IPS DF 19.7 (cell line): ENCODE measurements at regions not wholly inside any gene's neighbourhood (a gene's known extent, or its start where the extent isn't known, plus 50 kb on each side); places are given as distances from the start of the nearest gene placed in this dataset.
"Not testable (repeated sequence)": the region's sequence is repeated elsewhere in the genome, so short reads cannot be mapped to it uniquely, and the experiment has no call there.

Experiments used
- DNase-seq: peaks from one replicate; pipeline ENCODE4 v3.0.0-alpha.2; 2013; ENCODE audit warnings: low read depth, low spot score

GRCh38 chr4:17065821-17066220, 167.4 kb upstream of the LDB2 start:
- no peak for DNase-seq

DNA sequence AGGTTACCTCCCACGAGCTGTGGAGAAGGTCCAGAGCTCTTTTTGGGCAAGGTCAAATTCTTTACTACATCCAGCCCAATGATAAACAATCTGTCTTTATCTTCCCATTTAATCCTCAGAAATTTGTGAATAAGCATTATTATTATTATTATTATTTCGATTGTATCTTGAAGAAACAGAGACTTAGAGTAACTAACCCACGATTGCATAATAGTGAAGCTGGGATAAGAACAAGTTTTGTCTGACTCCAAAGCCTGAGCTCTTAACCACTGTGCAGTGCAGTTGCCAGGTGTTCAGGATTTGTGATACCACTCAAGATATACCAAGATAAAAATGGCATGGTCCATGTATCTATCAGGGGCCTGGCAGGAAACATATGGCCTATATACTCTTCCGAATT, 166.5 kb upstream of the LDB2 start:
- DNase-seq: no peak

- no peak for DNase-seq
Measured at GRCh38 chr4:17063888-17064287, 165.4 kb upstream of the LDB2 start.

DNA sequence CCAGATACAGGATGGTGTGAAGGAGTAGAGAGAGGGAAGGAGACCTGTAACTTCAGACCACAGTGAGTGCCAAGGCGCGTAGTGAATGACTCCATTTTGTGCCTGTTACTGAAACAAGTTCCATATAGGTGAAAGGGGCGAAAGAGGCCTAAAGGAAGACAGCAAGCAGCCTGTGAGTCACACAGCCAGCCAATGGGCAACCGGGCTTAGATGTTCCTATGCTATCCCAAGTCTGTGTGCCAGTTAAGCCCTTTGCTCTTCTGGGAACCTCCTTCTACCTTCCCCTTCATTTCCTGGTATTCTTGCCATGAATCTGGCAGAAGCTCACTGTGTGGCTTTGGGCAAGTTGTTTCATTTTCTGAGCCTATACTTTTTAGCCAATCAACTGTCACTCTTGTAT, 161.8 kb upstream of the LDB2 start:
- no peak for DNase-seq

DNA sequence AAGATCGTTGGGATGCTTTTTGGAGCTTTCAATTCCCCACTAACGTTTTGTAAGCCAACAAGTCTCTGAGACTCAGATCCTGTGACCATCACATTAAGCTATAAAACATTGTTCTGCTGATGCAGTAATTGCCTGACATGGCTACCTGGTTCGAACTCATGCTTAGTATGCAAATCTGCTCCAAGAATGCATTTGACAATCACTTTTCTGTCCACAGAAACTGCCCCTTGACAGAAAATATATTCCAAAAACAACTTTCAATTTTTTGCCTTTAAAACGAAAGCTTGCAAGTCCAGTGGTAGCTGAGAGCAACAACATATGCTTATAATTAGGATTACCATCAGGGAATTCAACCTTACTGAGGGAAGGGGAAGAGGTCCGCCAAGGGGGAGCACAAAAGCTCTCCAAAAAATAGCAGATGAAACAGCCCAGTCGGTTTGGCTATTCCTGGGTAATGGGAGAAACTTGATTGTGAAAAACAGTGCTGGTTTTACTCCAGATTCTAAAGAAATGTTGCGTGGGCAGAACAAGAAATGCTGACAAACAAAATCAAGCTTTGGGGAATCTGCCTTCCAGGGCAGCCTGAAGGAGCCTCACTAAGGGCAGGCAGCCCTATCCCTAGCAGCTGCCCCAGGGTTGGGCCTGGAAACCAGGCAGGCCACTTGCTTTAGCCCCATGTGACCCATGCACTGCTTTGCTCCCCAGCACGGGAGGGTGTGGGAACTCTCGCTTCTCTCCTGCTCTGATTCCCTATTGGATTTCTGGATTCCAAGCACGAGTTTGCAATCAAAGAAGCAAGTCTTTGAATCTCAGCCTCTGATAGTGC, 160.7 kb upstream of the LDB2 start:
- no peak for DNase-seq

DNA sequence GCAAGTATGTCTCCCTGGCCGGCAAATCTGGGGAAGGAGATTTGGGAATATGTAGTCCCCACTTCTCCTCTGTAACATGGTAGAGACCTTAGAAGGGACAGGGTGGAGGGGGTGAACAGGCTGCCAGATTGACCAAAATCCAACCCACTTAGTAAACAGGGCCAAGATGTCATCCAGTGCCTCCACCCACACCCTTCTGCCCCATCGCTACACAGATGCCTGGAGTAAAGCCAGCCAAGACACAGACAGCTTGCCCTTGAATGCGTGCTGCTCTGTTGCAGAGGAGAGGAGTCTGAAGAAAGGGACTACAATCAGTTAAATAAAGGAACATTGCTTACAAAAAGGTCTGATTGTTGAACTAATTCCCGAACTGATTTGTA, 160.1 kb upstream of the LDB2 start:
- DNase-seq: no peak

DNA sequence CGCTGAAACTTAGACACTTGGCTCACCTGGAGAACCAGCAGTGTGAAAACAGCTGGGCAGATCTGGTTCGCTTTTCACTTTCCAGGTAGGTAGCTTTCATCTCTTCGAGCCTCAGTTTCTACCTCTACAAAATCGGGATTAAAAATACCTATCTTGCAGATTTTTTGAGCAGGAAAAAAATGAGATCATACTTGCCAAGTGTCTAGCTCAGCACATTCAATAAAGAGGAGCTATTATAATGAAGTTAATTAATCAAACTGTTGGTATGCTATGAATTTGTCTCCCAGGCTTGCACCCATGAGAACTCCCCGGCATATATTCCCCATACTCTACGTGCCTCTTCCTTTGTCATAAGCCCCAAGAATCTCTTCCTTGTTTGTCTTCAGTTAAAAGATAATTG, 158.6 kb upstream of the LDB2 start:
- DNase-seq: no peak

- no peak for DNase-seq
Measured at GRCh38 chr4:17055788-17056187, 157.3 kb upstream of the LDB2 start.

- no peak for DNase-seq
Measured at GRCh38 chr4:17045866-17046265, 147.4 kb upstream of the LDB2 start.

DNA sequence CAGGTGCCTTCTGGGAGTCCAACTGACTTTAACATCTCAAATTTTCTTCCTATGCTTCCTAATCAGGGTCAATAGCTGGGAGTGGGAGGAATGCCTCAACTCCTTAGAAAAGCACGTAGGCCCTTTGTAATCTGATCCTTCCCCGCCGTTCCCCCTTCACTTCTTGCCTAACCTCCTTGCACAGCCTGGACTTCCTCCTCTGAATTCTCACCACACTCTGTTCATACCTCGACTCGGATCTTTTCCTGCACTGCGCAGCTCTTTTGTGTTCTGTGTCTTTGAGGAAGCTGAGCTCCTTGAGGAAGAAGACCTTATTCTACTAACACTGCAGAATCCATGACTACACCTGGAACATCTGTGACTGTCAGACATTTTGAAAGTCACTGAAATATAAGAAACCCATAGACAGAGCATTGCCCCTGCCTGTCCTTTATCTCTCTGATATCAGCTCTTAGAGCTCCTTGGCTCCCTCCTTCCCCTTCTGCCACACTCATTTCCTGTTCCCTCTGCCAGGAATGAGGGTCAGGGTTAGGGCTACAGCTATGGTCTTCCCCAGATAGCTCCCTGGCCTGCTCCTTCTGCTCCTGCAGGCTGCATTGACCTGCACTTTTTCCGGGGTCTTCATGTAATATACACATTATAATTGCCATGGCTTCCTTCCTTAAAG, 140.2 kb upstream of the LDB2 start:
- no peak for DNase-seq

- DNase-seq: no peak
Measured at GRCh38 chr4:17033768-17034181, 135.3 kb upstream of the LDB2 start.

DNA sequence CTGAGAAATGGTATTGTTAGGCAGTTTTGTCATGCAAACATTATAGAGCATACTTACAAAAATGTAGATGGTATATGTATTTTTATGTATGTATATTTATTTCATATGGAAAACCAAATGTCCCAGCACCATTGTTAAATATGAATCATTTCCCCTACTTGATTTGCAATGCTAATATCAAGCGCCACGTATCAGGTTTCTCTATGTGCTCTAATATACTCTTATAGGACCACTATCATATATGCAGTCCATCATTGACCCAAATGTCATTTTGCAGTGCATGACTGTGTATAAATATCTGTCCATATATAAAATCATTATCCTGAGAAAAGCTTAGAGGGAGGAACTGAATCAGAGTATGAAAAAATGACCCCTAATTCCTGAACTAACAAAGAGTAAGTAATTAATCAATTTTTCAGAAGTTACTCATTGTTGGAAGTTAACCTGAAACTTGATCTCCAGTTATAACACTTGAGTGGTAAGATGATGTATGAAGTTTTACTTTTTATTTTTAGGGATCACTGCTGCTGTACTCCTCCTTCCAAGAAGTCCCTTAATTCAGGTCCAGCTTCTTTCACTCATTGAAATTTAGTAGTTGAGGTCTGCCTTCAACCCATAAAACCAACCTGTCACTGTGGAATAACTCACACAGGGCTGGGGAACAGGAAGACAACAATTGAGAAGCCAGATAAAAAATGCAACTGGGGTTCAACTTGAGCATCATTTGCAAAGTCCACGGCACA, 134.8 kb upstream of the LDB2 start:
- no peak for DNase-seq

DNA sequence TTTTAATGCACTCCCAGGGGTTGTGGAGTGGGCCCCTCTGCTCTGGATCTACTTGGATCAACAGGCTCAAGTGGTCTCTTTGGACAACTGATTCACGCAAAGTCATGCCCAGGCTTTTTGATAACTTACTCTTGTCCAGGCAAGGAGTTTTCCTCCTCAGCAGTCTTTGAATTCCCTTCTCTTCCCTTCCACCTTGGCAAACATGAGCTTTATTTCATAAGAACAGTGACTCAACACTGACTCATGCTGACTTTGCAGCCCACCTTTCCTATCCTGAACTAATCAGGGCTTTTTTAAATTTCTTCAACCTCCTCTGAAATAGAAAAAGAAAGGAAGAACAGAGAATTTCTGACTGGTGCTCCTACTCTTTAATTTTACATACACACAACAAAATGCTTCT, 132.1 kb upstream of the LDB2 start:
- DNase-seq: no peak

GRCh38 chr4:17029964-17030363, 131.5 kb upstream of the LDB2 start:
- no peak for DNase-seq

GRCh38 chr4:17029432-17029831, 131.0 kb upstream of the LDB2 start:
- no peak for DNase-seq

DNA sequence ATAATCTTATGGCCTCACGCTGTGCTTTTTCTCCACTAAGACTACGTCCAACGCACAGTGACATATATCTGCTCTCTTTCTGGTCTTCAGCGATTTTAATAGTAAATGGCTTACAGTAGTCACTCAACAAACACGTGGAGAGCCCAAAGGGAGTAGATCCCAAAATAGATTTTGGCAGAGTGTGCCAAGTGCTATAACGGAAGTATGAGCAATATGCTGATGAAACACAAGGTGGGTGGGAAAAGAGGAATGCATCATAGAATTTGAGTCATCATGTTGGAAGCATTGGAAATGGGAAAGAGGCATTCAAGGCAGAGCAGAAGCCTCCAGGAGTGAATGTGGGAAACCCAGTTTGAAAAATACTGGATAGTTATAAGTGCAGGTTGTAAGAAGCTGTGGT, 129.1 kb upstream of the LDB2 start:
- no peak for DNase-seq

DNA sequence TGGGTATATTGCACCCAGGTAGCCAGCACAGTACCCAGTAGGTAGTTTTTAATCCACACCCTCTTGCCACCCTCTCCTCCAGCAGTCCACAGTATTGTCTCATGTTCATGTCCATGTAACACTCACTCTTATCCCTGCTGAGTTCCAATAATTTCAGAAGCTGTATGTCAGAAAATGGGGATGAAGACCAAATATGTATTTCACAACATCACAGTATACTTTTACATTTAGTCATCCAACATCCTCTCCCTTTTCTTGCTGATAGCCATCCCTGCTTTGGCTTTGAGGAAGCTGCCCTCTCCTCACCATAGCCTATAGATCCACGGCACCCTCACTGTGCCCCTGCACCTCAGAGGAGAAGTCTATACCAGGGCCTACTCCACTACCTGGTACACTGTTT, 126.0 kb upstream of the LDB2 start:
- DNase-seq: no peak

GRCh38 chr4:17020901-17021300, 122.5 kb upstream of the LDB2 start:
- DNase-seq: no peak

DNA sequence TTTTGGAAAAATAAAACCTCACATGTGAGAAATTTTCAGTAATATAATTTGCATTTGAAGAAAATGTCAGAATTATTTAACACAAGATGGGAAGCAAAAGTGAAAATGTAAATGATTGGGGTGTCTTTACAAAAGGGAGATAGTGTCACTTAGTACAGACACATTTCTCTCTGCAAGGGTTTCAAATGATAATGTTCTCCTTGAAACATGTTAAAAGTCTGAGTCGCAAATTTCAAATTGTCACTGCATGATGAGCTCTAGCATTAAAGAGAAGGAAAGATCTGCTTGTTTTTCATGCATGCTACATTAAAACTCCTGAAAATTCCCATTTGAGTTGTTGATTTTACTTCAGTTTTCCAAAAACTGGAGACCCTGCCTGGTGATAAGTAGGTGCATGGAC, 122.0 kb upstream of the LDB2 start:
- no peak for DNase-seq

- DNase-seq: not testable (repeated sequence)
Measured at GRCh38 chr4:17018621-17019020, 120.2 kb upstream of the LDB2 start.

- DNase-seq: peak; percentile 59
Measured at GRCh38 chr4:17018013-17018412, 119.6 kb upstream of the LDB2 start.

DNA sequence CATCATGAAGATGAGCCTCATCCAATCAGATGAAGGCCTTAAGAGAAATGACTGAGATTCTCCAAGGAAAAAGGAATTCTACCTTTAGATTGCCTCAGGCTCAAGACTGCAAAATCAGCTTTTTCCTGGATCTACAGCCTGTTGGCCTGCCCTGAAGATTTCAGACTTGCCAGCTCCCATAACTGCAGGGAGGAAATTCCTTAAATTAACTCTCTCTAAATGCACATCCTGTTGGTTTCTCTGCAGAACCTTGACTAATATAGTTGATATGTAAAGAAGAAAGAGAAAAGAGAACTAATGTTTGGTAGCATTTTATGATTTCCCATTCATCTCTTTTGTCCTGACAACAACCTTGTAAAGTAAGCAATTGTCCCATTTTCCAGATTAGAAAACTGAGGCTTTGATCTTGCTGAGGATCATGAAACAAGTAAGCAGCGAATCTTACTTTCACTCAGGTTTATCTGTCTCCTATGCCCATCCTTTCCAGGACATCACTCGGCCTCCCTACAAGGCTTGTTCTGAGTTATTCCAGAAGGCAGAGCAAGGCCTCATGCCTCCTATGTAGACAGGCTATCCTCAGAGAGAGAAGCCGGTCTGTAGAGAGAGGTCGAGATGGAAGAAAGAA, 115.0 kb upstream of the LDB2 start:
- DNase-seq: no peak
